ENCODE measurements at regions not wholly inside any gene's neighbourhood (a gene's known extent, or its start where the extent isn't known, plus 50 kb on each side); places are given as distances from the start of the nearest gene placed in this dataset.

DNA sequence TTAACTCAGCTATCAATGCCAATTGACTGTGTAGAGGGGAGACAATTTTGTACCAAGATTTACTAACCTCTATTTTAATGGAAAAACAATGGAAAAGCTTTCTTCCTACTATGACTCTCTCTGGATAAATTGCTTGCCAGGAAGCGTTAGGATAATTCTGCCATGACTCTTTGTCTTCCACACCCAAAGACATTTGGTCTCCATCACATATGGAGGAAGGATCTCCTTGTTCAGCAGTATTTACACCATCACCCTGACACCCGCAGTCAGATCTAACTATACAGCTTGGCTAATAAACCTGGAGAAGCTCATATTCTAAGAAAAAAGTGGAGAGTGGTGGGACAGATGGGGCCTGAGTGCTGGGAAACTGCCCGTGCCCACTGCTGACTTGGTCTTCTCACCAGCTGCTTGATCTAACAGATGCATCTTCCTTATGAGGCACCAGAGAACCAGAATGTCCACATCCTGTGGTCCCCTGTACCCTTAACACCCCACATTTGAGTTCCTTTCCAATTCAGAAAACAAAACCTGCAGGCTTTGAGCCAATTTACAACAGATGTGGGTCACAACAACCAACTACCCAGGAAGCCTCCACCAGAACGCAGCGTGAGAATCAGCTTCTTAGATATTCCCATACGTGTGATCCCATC is 154.0 kb downstream of the DAD1 start:
- Histone ChIP-seq H4K20me1 (ENCODE audit: insufficient read depth, low read length) (no peaks in the 10 kb centered on the region), H3K27ac (ENCODE audit: low read depth in 1 of 2, low read length in 2 of 2) (no peak overlapping the region), H3K27me3 (ENCODE audit: control insufficient read depth in 2 of 2, insufficient read depth in 2 of 2, low read length in 2 of 2) (no peaks in the 10 kb centered on the region), H3K4me1 (ENCODE audit: control insufficient read depth in 1 of 2, insufficient read depth in 2 of 2, low read length in 2 of 2) (peaks cover 13 to 19% of the 10 kb centered on the region in 2 donors), H3K9ac (ENCODE audit: insufficient read depth, low read length, poor library complexity, severe bottlenecking) (no peak overlapping the region), H3K36me3 (replicated peaks in 1 of 2; ENCODE audit: control insufficient read depth in 1 of 2, insufficient read depth in 2 of 2, low read length in 2 of 2) (no peaks in the 10 kb centered on the region), H3K4me3 (replicated peaks in 1 of 3; ENCODE audit: low read depth in 2 of 3, low read length in 3 of 3) (no peak overlapping the region), H3K9me3 (replicated peaks in 1 of 2; ENCODE audit: control insufficient read depth in 1 of 2, insufficient read depth in 1 of 2, low read length in 2 of 2) (no peaks in the 10 kb centered on the region), H2AFZ (ENCODE audit: insufficient read depth, low read depth, low read length, poor library complexity, severe bottlenecking) (no peak overlapping the region), H3K79me2 (ENCODE audit: insufficient read depth, low read length) (no peaks in the 10 kb centered on the region), H3K4me2 (replicated peaks; ENCODE audit: extremely low read depth, low read length, poor library complexity, severe bottlenecking) (no peak overlapping the region)
- peaks cover 30% of the 10 kb centered on the region for H3K4me1 Mint-ChIP-seq
- WGBS (ENCODE audit: insufficient coverage): 40% methylated on average over 1 of the region's 6 CpGs
- H3K9me3 Mint-ChIP-seq: no peaks in the 10 kb centered on the region
- H3K36me3 Mint-ChIP-seq: no peaks in the 10 kb centered on the region
- no peak overlapping the region for H3K27ac Mint-ChIP-seq
- no peak for DNase-seq
- TF ChIP-seq, protein P1, sequence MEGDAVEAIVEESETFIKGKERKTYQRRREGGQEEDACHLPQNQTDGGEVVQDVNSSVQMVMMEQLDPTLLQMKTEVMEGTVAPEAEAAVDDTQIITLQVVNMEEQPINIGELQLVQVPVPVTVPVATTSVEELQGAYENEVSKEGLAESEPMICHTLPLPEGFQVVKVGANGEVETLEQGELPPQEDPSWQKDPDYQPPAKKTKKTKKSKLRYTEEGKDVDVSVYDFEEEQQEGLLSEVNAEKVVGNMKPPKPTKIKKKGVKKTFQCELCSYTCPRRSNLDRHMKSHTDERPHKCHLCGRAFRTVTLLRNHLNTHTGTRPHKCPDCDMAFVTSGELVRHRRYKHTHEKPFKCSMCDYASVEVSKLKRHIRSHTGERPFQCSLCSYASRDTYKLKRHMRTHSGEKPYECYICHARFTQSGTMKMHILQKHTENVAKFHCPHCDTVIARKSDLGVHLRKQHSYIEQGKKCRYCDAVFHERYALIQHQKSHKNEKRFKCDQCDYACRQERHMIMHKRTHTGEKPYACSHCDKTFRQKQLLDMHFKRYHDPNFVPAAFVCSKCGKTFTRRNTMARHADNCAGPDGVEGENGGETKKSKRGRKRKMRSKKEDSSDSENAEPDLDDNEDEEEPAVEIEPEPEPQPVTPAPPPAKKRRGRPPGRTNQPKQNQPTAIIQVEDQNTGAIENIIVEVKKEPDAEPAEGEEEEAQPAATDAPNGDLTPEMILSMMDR (IDR thresholded peaks at IDR 0.05): no peak
- intact Hi-C loops (cut with micrococcal nuclease): no loop called here
- peaks cover 0 to 3% (median 2%) of the 10 kb centered on the region in 3 donors for H3K27me3 Mint-ChIP-seq (ENCODE audit: low read depth in 3 of 3)
- H3K4me3 Mint-ChIP-seq: no peak overlapping the region

DNA sequence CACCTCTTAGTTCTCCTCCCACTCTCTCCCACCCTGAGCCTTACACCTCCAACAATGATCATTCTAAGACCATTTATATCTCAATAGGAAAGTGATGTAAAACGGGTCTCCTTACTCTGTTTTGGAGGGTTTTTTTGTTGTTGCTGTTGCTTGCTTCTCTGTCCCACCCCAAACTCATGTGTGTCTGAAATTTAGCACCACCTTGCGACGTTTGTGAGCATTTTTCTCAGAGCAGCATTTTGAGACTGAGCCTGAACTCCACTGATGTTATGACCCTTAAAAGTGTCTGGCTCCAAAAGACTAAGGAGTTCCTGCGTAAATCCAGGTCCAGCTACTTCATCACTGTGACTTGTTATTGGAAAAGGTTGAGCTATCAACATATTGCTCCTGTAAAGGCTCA is 155.0 kb downstream of the DAD1 start:
- intact Hi-C loops (cut with micrococcal nuclease): no loop called here
- 89% methylated on average over 1 of the region's 4 CpGs for WGBS (ENCODE audit: insufficient coverage)
- Mint-ChIP-seq H3K27ac (no peak overlapping the region), H3K4me3 (no peak overlapping the region), H3K9me3 (no peaks in the 10 kb centered on the region), H3K4me1 (peaks cover 40% of the 10 kb centered on the region), H3K27me3 (ENCODE audit: low read depth in 3 of 3) (peaks cover 0 to 3% (median 2%) of the 10 kb centered on the region in 3 donors), H3K36me3 (no peaks in the 10 kb centered on the region)
- Histone ChIP-seq H3K79me2 (ENCODE audit: insufficient read depth, low read length) (no peaks in the 10 kb centered on the region), H3K36me3 (replicated peaks in 1 of 2; ENCODE audit: control insufficient read depth in 1 of 2, insufficient read depth in 2 of 2, low read length in 2 of 2) (no peaks in the 10 kb centered on the region), H3K9ac (ENCODE audit: insufficient read depth, low read length, poor library complexity, severe bottlenecking) (no peak overlapping the region), H3K9me3 (replicated peaks in 1 of 2; ENCODE audit: control insufficient read depth in 1 of 2, insufficient read depth in 1 of 2, low read length in 2 of 2) (no peaks in the 10 kb centered on the region), H3K4me1 (ENCODE audit: control insufficient read depth in 1 of 2, insufficient read depth in 2 of 2, low read length in 2 of 2) (peaks cover 23 to 29% of the 10 kb centered on the region in 2 donors), H3K27ac (ENCODE audit: low read depth in 1 of 2, low read length in 2 of 2) (no peak overlapping the region), H4K20me1 (ENCODE audit: insufficient read depth, low read length) (no peaks in the 10 kb centered on the region), H3K27me3 (ENCODE audit: control insufficient read depth in 2 of 2, insufficient read depth in 2 of 2, low read length in 2 of 2) (no peaks in the 10 kb centered on the region), H3K4me2 (replicated peaks; ENCODE audit: extremely low read depth, low read length, poor library complexity, severe bottlenecking) (no peak overlapping the region), H2AFZ (ENCODE audit: insufficient read depth, low read depth, low read length, poor library complexity, severe bottlenecking) (no peak overlapping the region), H3K4me3 (replicated peaks in 1 of 3; ENCODE audit: low read depth in 2 of 3, low read length in 3 of 3) (no peak overlapping the region)
- no peak for DNase-seq
- TF ChIP-seq, protein P1 (IDR thresholded peaks at IDR 0.05): no peak

Data from CD14-positive monocyte (primary cell).